SK-N-SH (cell line): ENCODE measurements at regions not wholly inside any gene's neighbourhood (a gene's known extent, or its start where the extent isn't known, plus 50 kb on each side); places are given as distances from the start of the nearest gene placed in this dataset.

Experiments used
- CTCF ChIA-PET: fragments of 300-600, 350-600 bp; formaldehyde crosslinking; extraction: SDS; loops from one replicate; lab custom pipeline; 2021; lab: Yijun Ruan, JAX
- POLR2A ChIA-PET: fragments of 350-600 bp; sonication (Branson Sonifier 250); formaldehyde crosslinking; extraction: SDS; loops from one replicate; lab custom pipeline; 2020; ENCODE audit warnings: antibody characterized with exemption, inconsistent platforms; lab: Yijun Ruan, JAX
- DNase-seq: peaks from one replicate; pipeline ENCODE4 v3.0.0; 2012
- H2AFZ ChIP-seq: fragments of 200-600 bp; sonication (generic); 2 replicates; pipeline ENCODE4 v1.8.1; 2016; ENCODE audit warnings: antibody characterized with exemption, mild to moderate bottlenecking, low read depth
- H3F3A ChIP-seq: fragments of 200-600 bp; sonication (generic); replicated peaks from 2 replicates; pipeline ENCODE3; 2016; ENCODE audit warnings: antibody characterized with exemption, mild to moderate bottlenecking; ENCODE audit not compliant: insufficient read depth
- H3K27ac ChIP-seq, 2 experiments: fragments of 200-500 bp in 1 of 2; fragments of 200-600 bp in 1 of 2; sonication (Bioruptor generic) in 1 of 2; sonication (generic), shearing (Covaris generic) in 1 of 2; 2 replicates each; pipeline versions ENCODE4 v1.5.1 to v1.6.1; 2014 to 2016; ENCODE audit warnings: low read depth in 2 of 2, inconsistent platforms in 1 of 2, low read length in 1 of 2, mild to moderate bottlenecking in 1 of 2, mixed read lengths in 1 of 2
- H3K27me3 ChIP-seq: fragments of 200-600 bp; sonication (generic), shearing (Covaris generic); 2 replicates; pipeline ENCODE4 v1.6.1; 2016; ENCODE audit warnings: mixed run types; ENCODE audit not compliant: insufficient read depth
- H3K36me3 ChIP-seq, 2 experiments: fragments of 200-500 bp in 1 of 2; fragments of 200-600 bp in 1 of 2; sonication (Bioruptor generic) in 1 of 2; sonication (generic) in 1 of 2; replicated peaks in 1 of 2; 2 replicates each; pipeline versions ENCODE3 to v1.5.1; 2014 to 2016; ENCODE audit warnings: low read length in 1 of 2, mild to moderate bottlenecking in 1 of 2; ENCODE audit not compliant: insufficient read depth in 2 of 2, control insufficient read depth in 1 of 2
- H3K4me1 ChIP-seq, 2 experiments: fragments of 200-500 bp in 1 of 2; fragments of 200-600 bp in 1 of 2; sonication (Bioruptor generic) in 1 of 2; sonication (generic), shearing (Covaris generic) in 1 of 2; 2 replicates each; pipeline versions ENCODE4 v1.5.1 to v1.6.1; 2014 to 2016; ENCODE audit warnings: low read depth in 1 of 2, low read length in 1 of 2, mixed run types in 1 of 2; ENCODE audit not compliant: insufficient read depth in 2 of 2, control insufficient read depth in 1 of 2
- H3K4me2 ChIP-seq: fragments of 200-600 bp; sonication (generic), shearing (Covaris generic); 2 replicates; pipeline ENCODE4 v1.6.1; 2017; ENCODE audit warnings: mixed run types
- H3K4me3 ChIP-seq, 2 experiments: fragments of 200-500 bp in 1 of 2; fragments of 200-600 bp in 1 of 2; sonication (Bioruptor generic) in 1 of 2; sonication (generic), shearing (Covaris generic) in 1 of 2; 2 replicates each; pipeline versions ENCODE4 v1.5.1 to v1.8.1; 2014 to 2016; ENCODE audit warnings: low read depth in 2 of 2, inconsistent platforms in 1 of 2, low read length in 1 of 2, mild to moderate bottlenecking in 1 of 2, mixed read lengths in 1 of 2, moderate library complexity in 1 of 2
- H3K79me2 ChIP-seq: fragments of 200-600 bp; sonication (generic); 2 replicates; pipeline ENCODE4 v1.8.1; 2017; ENCODE audit warnings: mild to moderate bottlenecking; ENCODE audit not compliant: insufficient read depth
- H3K9ac ChIP-seq: fragments of 200-600 bp; sonication (generic); 2 replicates; pipeline ENCODE4 v1.6.1; 2017; ENCODE audit warnings: mixed run types
- H3K9me2 ChIP-seq: fragments of 200-600 bp; sonication (generic); 2 replicates; pipeline ENCODE4 v1.6.1; 2017; ENCODE audit warnings: mixed run types
- H3K9me3 ChIP-seq: fragments of 200-600 bp; sonication (generic); 2 replicates; pipeline ENCODE4 v1.6.1; 2017; ENCODE audit warnings: mixed run types, mild to moderate bottlenecking, moderate library complexity
- H4K20me1 ChIP-seq: fragments of 200-600 bp; sonication (generic); 2 replicates; pipeline ENCODE4 v1.6.1; 2017; ENCODE audit warnings: mild to moderate bottlenecking, mixed run types; ENCODE audit not compliant: insufficient read depth
- CTCF ChIP-seq: fragments of 200-600 bp; sonication (generic); IDR thresholded peaks from 2 replicates; pipeline ENCODE4 v1.6.1; 2017; ENCODE audit warnings: antibody characterized with exemption, mild to moderate bottlenecking, moderate library complexity
- ELF1 ChIP-seq: IDR thresholded peaks from 2 replicates; pipeline ENCODE4 v1.4.0; 2012
- FOSL2 ChIP-seq: IDR thresholded peaks from 2 replicates; pipeline ENCODE4 v1.4.0; 2012; ENCODE audit warnings: low read depth, mild to moderate bottlenecking, moderate library complexity, borderline replicate concordance
- FOXJ3 ChIP-seq: sonication (generic); formaldehyde crosslinking; IDR thresholded peaks from 2 replicates; pipeline ENCODE4 v1.5.1; 2020; ENCODE audit warnings: mild to moderate bottlenecking, missing genetic modification reagents
- GABPA ChIP-seq: IDR thresholded peaks from 2 replicates; pipeline ENCODE4 v1.4.0; 2012; ENCODE audit warnings: low read depth, mild to moderate bottlenecking
- IRF3 ChIP-seq: fragments of 150-350 bp; IDR thresholded peaks from 2 replicates; pipeline ENCODE4 v1.6.1; 2016; ENCODE audit warnings: mild to moderate bottlenecking, low read depth, low read length
- JUND ChIP-seq: IDR thresholded peaks from 2 replicates; pipeline ENCODE4 v1.4.0; 2012
- MAX ChIP-seq: IDR thresholded peaks from 2 replicates; pipeline ENCODE4 v1.4.0; 2012; ENCODE audit warnings: low read depth
- MEF2A ChIP-seq: IDR thresholded peaks from 2 replicates; pipeline ENCODE4 v1.4.0; 2012; ENCODE audit warnings: low read depth, borderline replicate concordance
- NFIC ChIP-seq: IDR thresholded peaks from 2 replicates; pipeline ENCODE4 v1.4.0; 2012; ENCODE audit warnings: borderline replicate concordance
- PBX3 ChIP-seq: IDR thresholded peaks from 2 replicates; pipeline ENCODE4; 2012
- POLR2AphosphoS5 ChIP-seq: IDR thresholded peaks from 2 replicates; pipeline ENCODE4 v1.6.1; 2012; ENCODE audit warnings: low read depth, low read length
- REST ChIP-seq: IDR thresholded peaks from 2 replicates; pipeline ENCODE4 v1.6.1; 2012; ENCODE audit warnings: mild to moderate bottlenecking, low read depth, low read length, moderate library complexity
- RFX5 ChIP-seq: IDR thresholded peaks from 2 replicates; pipeline ENCODE4 v1.6.1; 2012; ENCODE audit warnings: mild to moderate bottlenecking, improper control_type of control experiment, low read length
- RXRA ChIP-seq: IDR thresholded peaks from 2 replicates; pipeline ENCODE4 v1.4.0; 2012; ENCODE audit warnings: low read depth, mild to moderate bottlenecking, borderline replicate concordance
- TAF1 ChIP-seq: IDR thresholded peaks from 2 replicates; pipeline ENCODE4 v1.6.1; 2012; ENCODE audit warnings: low read depth, mild to moderate bottlenecking, low read length, moderate library complexity, borderline replicate concordance
- TEAD4 ChIP-seq: IDR thresholded peaks from 2 replicates; pipeline ENCODE4 v1.4.0; 2012; ENCODE audit warnings: mild to moderate bottlenecking, borderline replicate concordance; ENCODE audit not compliant: insufficient read depth
- ZBTB33 ChIP-seq: IDR thresholded peaks from 2 replicates; pipeline ENCODE4 v1.4.0; 2012; ENCODE audit warnings: low read depth, borderline replicate concordance

GRCh38 chr6:48933136-48933535, 529.9 kb downstream of the MMUT start:
- TF ChIP-seq FOSL2 = no peak
- no peak for TF ChIP-seq MAX
- no peak for TF ChIP-seq RXRA
- TF ChIP-seq IRF3 = no peak
- TF ChIP-seq JUND = no peak
- no peak for TF ChIP-seq FOXJ3 (CRISPR knock-in tag)
- TF ChIP-seq ZBTB33 = no peak
- TF ChIP-seq CTCF = no peak
- no peak for TF ChIP-seq MEF2A
- TF ChIP-seq TEAD4 = no peak
- no peak for TF ChIP-seq TAF1
- no peak for TF ChIP-seq GABPA
- no peak for TF ChIP-seq RFX5
- TF ChIP-seq POLR2AphosphoS5 = no peak
- no peak for TF ChIP-seq NFIC
- TF ChIP-seq ELF1 = no peak
- TF ChIP-seq PBX3 = no peak
- TF ChIP-seq REST = no peak

More at GRCh38 chr6:48933136-48933535, 529.9 kb downstream of the MMUT start:
- no peaks in the 10 kb centered on the region for H4K20me1 ChIP-seq
- no peak overlapping the region for H2AFZ ChIP-seq
- H3K4me2 ChIP-seq = no peak overlapping the region
- CTCF ChIA-PET = no interaction called here
- H3K9me2 ChIP-seq = no peaks in the 10 kb centered on the region
- H3K4me3 ChIP-seq = no peak overlapping the region
- no peaks in the 10 kb centered on the region for H3K27me3 ChIP-seq
- no peak overlapping the region for H3K27ac ChIP-seq
- H3K36me3 ChIP-seq = no peaks in the 10 kb centered on the region
- H3K79me2 ChIP-seq = no peaks in the 10 kb centered on the region
- no peaks in the 10 kb centered on the region for H3K4me1 ChIP-seq
- H3F3A ChIP-seq = no peaks in the 10 kb centered on the region
- H3K9me3 ChIP-seq = no peaks in the 10 kb centered on the region; the same call in 1 of the 2 replicates
- no peak for DNase-seq
- POLR2A ChIA-PET = no interaction called here
- H3K9ac ChIP-seq = no peak overlapping the region
